B cell (primary cell): ENCODE measurements at regions not wholly inside any gene's neighbourhood (a gene's known extent, or its start where the extent isn't known, plus 50 kb on each side); places are given as distances from the start of the nearest gene placed in this dataset.

ENCODE experiments used
- CTCF ChIP-seq: fragments of 200-600 bp; IDR thresholded peaks from one replicate; pipeline ENCODE4 v1.8.0; 2022; ENCODE audit warnings: antibody characterized with exemption, mild to moderate bottlenecking
- EZH2 ChIP-seq: IDR thresholded peaks from 2 replicates; pipeline ENCODE4 v1.6.1; 2012; ENCODE audit warnings: borderline replicate concordance, low read depth, mild to moderate bottlenecking, moderate library complexity, low read length; ENCODE audit not compliant: insufficient read depth, poor library complexity, severe bottlenecking

- TF ChIP-seq CTCF, result no peak
- no peak for TF ChIP-seq EZH2
These were observed 523.9 kb downstream of the LMO4 start for GRCh38 chr1:87852410-87853161.
